ENCODE measurements at regions not wholly inside any gene's neighbourhood (a gene's known extent, or its start where the extent isn't known, plus 50 kb on each side); places are given as distances from the start of the nearest gene placed in this dataset.

DNA sequence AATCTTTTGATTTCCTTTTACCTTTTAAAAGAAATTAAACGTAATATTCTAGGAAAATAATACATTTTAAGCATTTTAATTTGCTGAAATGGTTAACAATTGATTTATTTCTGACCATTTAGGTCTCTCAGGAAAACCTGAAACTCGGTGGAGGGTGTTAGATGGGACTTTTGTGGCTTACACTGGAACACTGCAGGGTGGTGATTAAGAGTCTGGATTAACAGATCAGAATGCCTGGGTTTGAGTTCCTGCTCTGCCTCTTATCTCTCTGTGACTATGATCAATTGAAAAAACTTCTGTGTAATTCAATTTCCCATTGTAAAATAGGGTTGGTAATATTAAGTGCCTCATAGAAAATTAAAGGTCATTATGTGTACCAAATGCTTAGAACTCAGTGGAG is 168.7 kb downstream of the UBE2E3 start:
- no peak for DNase-seq (ENCODE audit: low spot score)

GRCh38 chr2:181152226-181152625 is 171.8 kb downstream of the UBE2E3 start:
- DNase-seq (ENCODE audit: low spot score), result no peak

- DNase-seq (ENCODE audit: low spot score), result no peak
Observed at GRCh38 chr2:181152701-181153100, 172.3 kb downstream of the UBE2E3 start.

DNA sequence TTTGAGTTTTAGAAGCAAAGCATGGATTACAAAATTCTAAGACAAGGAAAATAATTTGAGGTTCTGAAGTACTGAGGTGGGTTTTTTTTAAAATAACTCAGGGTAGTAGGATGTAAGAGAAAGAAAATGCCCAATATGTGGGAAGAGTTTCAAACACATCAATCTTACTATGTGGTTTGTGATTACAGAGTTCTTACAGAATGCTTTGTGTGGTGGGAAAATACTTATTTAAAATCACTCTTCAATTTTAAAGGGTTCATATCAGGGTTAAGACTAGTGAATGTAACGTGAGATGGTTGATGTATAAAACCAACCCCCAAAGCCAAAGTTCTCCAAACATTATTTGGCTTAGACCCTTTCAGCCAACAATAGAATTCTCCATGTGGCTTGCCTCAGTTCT is 173.5 kb downstream of the UBE2E3 start:
- DNase-seq (ENCODE audit: low spot score), result no peak

DNA sequence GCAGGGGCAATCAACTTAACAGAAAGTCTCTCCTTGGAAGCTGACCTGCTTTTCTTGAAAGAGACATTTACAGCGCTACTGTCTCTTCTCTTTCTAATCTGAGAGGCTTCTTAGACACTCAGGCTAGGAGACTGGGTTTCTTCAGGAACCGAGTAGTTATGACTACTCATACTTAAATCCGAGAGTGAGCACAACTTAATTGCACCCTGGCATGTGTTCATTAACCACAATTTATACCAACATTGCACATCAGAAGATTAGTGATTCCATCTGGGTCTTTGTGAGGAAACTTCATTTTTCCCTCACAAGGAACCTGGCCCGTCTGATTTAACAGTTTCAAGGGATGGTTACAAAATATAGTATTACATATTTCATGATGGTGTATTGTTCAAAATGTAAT is 176.9 kb downstream of the UBE2E3 start:
- no peak for DNase-seq (ENCODE audit: low spot score)

GRCh38 chr2:181158427-181158826 is 178.0 kb downstream of the UBE2E3 start:
- DNase-seq (ENCODE audit: low spot score), result no peak

- DNase-seq (ENCODE audit: low spot score), result no peak
Observed at GRCh38 chr2:181161615-181162014, 181.2 kb downstream of the UBE2E3 start.

DNA sequence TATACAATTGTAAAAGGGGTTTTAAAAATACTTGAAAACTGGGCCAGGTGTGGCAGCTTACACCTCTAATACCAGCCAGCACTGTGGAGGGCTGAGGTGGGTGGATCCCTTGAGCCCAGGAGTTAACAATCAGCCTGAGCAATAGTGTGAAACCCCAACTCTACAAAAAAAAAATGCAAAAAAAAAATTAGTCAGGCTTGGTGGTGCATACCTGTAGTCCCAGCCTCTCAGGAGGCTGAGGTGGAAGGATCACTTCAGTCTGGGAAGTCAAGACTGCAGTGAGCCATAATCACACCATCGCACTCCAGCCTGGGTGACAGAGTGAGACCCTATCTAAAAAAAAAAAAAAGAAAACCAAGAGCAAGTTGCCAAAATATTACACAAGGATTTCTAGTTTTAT is 182.7 kb downstream of the UBE2E3 start:
- DNase-seq (ENCODE audit: low spot score), result no peak

- no peak for DNase-seq (ENCODE audit: low spot score)
Observed at GRCh38 chr2:181163691-181164090, 183.3 kb downstream of the UBE2E3 start.

DNA sequence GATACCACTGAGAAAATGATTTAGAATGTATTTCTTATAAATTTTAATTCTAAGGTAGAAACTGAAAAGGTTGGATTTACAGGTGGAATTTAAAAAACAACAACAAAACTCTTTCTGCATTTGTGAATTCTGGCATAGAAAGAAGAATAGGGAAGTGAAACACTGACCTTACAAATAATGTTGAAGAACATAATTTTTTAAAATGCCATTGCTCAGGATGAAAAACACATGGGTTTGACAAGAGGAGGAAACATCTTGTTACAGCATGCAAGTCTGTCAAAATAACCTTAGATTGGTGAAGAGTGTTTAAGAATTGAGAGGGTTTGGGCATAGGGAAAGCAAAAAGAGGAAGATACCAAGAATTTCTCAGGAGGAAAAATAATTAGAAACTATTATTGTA is 184.3 kb downstream of the UBE2E3 start:
- no peak for DNase-seq (ENCODE audit: low spot score)

DNA sequence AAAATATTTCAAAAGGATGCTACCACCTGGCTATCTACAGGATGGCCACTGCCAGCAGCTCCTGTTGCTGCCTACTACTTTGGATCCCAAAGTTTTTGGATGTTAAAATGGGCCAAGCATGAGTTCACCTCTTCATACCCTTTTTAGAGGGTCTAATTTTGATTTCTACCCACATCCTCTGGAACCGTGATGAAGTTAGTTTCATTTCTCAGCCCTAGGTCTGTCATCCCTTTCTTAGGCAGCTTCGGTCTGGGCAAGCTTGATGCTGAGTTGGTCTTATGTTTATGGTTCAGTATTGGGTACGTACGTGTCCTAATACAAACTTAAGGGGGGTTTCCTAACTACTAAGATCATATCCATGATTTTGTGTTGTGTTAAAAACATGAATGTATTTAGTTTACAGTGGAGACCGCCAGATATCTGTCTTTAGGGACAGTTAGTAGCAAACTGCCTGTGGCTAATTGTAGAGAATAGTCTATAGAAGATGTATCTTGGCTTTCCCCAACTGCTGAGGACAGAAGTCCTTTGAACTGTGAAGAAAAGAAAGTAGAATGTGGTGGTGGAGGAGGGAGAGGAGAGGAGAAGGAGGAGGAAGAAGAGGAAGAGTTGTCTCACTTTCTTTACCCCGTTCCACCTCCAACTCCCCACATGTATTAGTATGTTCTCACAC is 184.9 kb downstream of the UBE2E3 start:
- no peak for DNase-seq (ENCODE audit: low spot score)

DNA sequence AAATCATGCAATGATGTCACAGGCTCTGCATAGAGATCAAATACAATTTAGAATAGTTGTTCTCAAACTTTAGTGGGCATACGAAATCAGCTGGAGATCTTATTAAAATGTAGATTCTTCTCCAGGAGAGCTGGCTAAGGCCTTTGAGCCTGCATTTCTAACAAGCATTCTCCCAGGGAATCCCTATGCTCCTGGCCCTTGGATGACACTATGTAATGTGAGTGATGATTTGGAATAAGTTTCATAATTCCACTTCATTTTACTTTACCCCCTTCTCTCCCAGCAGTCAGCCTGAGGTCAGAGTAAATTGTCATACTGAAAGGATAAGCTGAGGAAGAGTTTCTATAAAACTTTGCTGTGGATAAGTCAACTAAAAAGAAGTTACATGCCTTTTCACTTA is 189.1 kb downstream of the UBE2E3 start:
- DNase-seq (ENCODE audit: low spot score), result no peak

DNA sequence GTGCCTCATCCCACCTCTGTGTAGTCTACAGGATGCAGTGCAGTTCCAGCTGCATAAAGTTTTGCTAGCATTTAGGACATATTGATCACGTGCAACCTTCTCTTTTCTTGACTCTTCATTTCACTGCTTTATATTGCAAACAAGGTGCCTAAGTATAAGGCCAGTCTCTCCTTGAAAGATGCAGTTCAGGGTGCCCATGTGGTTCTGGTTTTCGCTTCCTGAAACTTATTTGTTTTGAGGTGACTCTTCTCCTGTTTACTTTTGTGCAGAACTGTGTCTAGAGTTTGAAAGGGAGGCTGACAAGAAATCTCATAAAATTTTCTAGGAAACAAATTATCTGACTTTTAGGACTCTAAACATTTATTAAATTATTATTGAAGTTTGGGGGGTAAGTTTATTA is 189.9 kb downstream of the UBE2E3 start:
- DNase-seq (ENCODE audit: low spot score), result no peak

GRCh38 chr2:181172676-181173075 is 192.3 kb downstream of the UBE2E3 start:
- DNase-seq (ENCODE audit: low spot score), result no peak

- no peak for DNase-seq (ENCODE audit: low spot score)
Observed at GRCh38 chr2:181174611-181175580, 194.5 kb downstream of the UBE2E3 start.

- no peak for DNase-seq (ENCODE audit: low spot score)
Observed at GRCh38 chr2:181176540-181176939, 196.1 kb downstream of the UBE2E3 start.

GRCh38 chr2:181177376-181177775 is 197.0 kb downstream of the UBE2E3 start:
- DNase-seq (ENCODE audit: low spot score), result no peak

DNA sequence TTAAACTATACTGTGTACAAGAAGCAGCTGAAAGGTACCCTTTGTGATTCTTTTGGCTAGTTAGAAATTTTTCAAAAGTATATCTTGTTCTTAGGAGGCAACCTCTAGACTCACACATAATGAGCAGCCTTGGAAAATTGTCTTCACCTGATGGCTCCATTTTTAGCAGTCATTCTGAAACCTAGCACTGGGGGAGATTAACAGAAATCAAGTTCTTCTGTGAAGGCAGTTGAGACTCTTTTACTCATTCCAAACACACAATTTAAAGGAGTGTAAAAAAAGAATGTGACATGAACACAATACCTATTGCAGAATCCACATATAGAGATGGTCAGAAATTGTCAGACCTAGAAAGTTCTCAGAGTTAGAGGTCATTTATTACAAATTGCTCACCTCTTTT is 197.7 kb downstream of the UBE2E3 start:
- no peak for DNase-seq (ENCODE audit: low spot score)

GRCh38 chr2:181178823-181179412 is 198.5 kb downstream of the UBE2E3 start:
- DNase-seq (ENCODE audit: low spot score), result peak; percentile 6

- no peak for DNase-seq (ENCODE audit: low spot score)
Observed at GRCh38 chr2:181183878-181184542, 203.6 kb downstream of the UBE2E3 start.

GRCh38 chr2:181185421-181185820 is 205.0 kb downstream of the UBE2E3 start:
- no peak for DNase-seq (ENCODE audit: low spot score)

DNA sequence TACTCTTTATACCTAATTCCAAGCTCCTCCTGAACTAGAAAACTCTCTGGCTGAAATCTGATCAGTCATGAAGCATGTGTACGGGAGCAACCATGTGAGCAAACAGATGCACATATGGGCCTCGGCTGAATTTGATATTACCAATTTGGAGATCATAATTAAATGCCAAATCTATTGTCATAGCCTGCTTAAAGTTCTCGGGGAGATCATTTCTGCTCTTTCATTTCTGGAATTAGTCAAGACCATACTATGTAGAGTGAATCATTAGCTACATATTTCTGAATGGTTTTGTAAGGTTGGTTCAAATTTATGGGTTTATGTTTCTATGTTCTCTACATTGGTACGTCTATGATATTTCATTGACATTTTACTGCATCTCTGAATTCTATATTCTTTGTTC is 205.5 kb downstream of the UBE2E3 start:
- no peak for DNase-seq (ENCODE audit: low spot score)
